Esophagus muscularis mucosa (tissue), 3 donors: ENCODE measurements at regions not wholly inside any gene's neighbourhood (a gene's known extent, or its start where the extent isn't known, plus 50 kb on each side); places are given as distances from the start of the nearest gene placed in this dataset.

ENCODE experiments used
- EP300 ChIP-seq: sonication (generic); formaldehyde crosslinking; IDR thresholded peaks from one replicate; pipeline ENCODE4 v1.6.1; 2017; ENCODE audit warnings: antibody characterized with exemption
- TF ChIP-seq, protein P1 (sequence below), 3 experiments: fragments of 200-600 bp in 2 of 3; fragments of 450-650 bp in 1 of 3; sonication (generic) in 2 of 3; IDR thresholded peaks; one replicate each; pipeline ENCODE4 v1.5.1; 2017 to 2019; ENCODE audit warnings: antibody characterized with exemption in 3 of 3, mild to moderate bottlenecking in 2 of 3, moderate library complexity in 1 of 3

- TF ChIP-seq EP300, result no peak
- TF ChIP-seq, protein P1, sequence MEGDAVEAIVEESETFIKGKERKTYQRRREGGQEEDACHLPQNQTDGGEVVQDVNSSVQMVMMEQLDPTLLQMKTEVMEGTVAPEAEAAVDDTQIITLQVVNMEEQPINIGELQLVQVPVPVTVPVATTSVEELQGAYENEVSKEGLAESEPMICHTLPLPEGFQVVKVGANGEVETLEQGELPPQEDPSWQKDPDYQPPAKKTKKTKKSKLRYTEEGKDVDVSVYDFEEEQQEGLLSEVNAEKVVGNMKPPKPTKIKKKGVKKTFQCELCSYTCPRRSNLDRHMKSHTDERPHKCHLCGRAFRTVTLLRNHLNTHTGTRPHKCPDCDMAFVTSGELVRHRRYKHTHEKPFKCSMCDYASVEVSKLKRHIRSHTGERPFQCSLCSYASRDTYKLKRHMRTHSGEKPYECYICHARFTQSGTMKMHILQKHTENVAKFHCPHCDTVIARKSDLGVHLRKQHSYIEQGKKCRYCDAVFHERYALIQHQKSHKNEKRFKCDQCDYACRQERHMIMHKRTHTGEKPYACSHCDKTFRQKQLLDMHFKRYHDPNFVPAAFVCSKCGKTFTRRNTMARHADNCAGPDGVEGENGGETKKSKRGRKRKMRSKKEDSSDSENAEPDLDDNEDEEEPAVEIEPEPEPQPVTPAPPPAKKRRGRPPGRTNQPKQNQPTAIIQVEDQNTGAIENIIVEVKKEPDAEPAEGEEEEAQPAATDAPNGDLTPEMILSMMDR (IDR thresholded peaks at IDR 0.05), result no peak
Observed at GRCh38 chr16:85465328-85466303, 147.5 kb upstream of the GSE1 start.
